GM19351 (cell line): ENCODE measurements at regions not wholly inside any gene's neighbourhood (a gene's known extent, or its start where the extent isn't known, plus 50 kb on each side); places are given as distances from the start of the nearest gene placed in this dataset.

Source experiments
- ATAC-seq: cut with Tn5 transposase; IDR thresholded peaks from one replicate; pipeline ENCODE4 v1.9.1; 2021; ENCODE audit warnings: mild to moderate bottlenecking, moderate library complexity; ENCODE audit not compliant: unreplicated experiment

GRCh38 chr15:89400116-89400781 is 65.6 kb upstream of the POLG start:
- ATAC-seq: peak; percentile 3

- ATAC-seq: peak; percentile 70
Observed at GRCh38 chr15:89399238-89400115, 64.9 kb upstream of the POLG start.

- ATAC-seq: no peak
Observed at GRCh38 chr15:89398896-89399237, 64.2 kb upstream of the POLG start.

- ATAC-seq: no peak
Observed at GRCh38 chr15:89397653-89398023, 63.0 kb upstream of the POLG start.

- ATAC-seq: no peak
Observed at GRCh38 chr15:89396723-89397652, 62.4 kb upstream of the POLG start.

GRCh38 chr15:89395996-89396395 is 61.4 kb upstream of the POLG start:
- ATAC-seq: no peak

- ATAC-seq: no peak
Observed at GRCh38 chr15:89395461-89395871, 60.8 kb upstream of the POLG start.

- ATAC-seq: no peak
Observed at GRCh38 chr15:89395031-89395430, 60.4 kb upstream of the POLG start.

GRCh38 chr15:89393056-89393455 is 58.4 kb upstream of the POLG start:
- no peak for ATAC-seq

GRCh38 chr15:89391685-89392257 is 57.1 kb upstream of the POLG start:
- ATAC-seq: no peak

GRCh38 chr15:89389841-89390603 is 55.4 kb upstream of the POLG start:
- ATAC-seq: no peak

- no peak for ATAC-seq
Observed at GRCh38 chr15:89387140-89387903, 52.7 kb upstream of the POLG start.

- no peak for ATAC-seq
Observed at GRCh38 chr15:89385596-89386331, 51.1 kb upstream of the POLG start.
